Effector memory CD4-positive, alpha-beta T cell (primary cell): ENCODE measurements at regions not wholly inside any gene's neighbourhood (a gene's known extent, or its start where the extent isn't known, plus 50 kb on each side); places are given as distances from the start of the nearest gene placed in this dataset.
"Not testable (repeated sequence)": the region's sequence is repeated elsewhere in the genome, so short reads cannot be mapped to it uniquely, and the experiment has no call there.

ENCODE experiments used
- DNase-seq, 3 donors: peaks; one replicate each; pipeline ENCODE4 v3.0.0-alpha.2; 2020
- H3K27ac ChIP-seq: 2 replicates; pipeline ENCODE4 v1.7.0; 2013; ENCODE audit warnings: mild to moderate bottlenecking, low read length, moderate library complexity; ENCODE audit not compliant: insufficient read depth, poor library complexity, severe bottlenecking
- H3K27me3 ChIP-seq: replicated peaks from 2 replicates; pipeline ENCODE4 v1.7.0; 2013; ENCODE audit warnings: mild to moderate bottlenecking, low read length; ENCODE audit not compliant: insufficient read depth, control insufficient read depth, poor library complexity, severe bottlenecking
- H3K36me3 ChIP-seq: 2 replicates; pipeline ENCODE4 v1.7.0; 2013; ENCODE audit warnings: mild to moderate bottlenecking, low read length, moderate library complexity; ENCODE audit not compliant: control insufficient read depth, insufficient read depth
- H3K4me1 ChIP-seq: 2 replicates; pipeline ENCODE4 v1.7.0; 2013; ENCODE audit warnings: low read length, mild to moderate bottlenecking; ENCODE audit not compliant: control insufficient read depth, insufficient read depth, poor library complexity, severe bottlenecking
- H3K4me3 ChIP-seq: 2 replicates; pipeline ENCODE4 v1.7.0; 2013; ENCODE audit warnings: low read length, low read depth, mild to moderate bottlenecking; ENCODE audit not compliant: insufficient read depth, poor library complexity, severe bottlenecking
- H3K9me3 ChIP-seq: 2 replicates; pipeline ENCODE4 v1.7.0; 2013; ENCODE audit warnings: mild to moderate bottlenecking, low read length, moderate library complexity; ENCODE audit not compliant: control insufficient read depth

- not testable (repeated sequence) for DNase-seq, H3K4me3 ChIP-seq, H3K36me3 ChIP-seq, H3K27ac ChIP-seq, H3K4me1 ChIP-seq, H3K9me3 ChIP-seq, H3K27me3 ChIP-seq
Measured at GRCh38 chr9:67763133-67763532, 95.6 kb upstream of the ANKRD20A1 start.

GRCh38 chr9:67771807-67772206 is 86.9 kb upstream of the ANKRD20A1 start:
- H3K27ac ChIP-seq, H3K27me3 ChIP-seq, H3K9me3 ChIP-seq, H3K4me3 ChIP-seq, H3K36me3 ChIP-seq, DNase-seq, H3K4me1 ChIP-seq: not testable (repeated sequence)

- not testable (repeated sequence) for H3K27me3 ChIP-seq, DNase-seq, H3K4me1 ChIP-seq, H3K9me3 ChIP-seq, H3K27ac ChIP-seq, H3K4me3 ChIP-seq, H3K36me3 ChIP-seq
Measured at GRCh38 chr9:67800170-67800569, 58.6 kb upstream of the ANKRD20A1 start.
